Esophagus muscularis mucosa (tissue), 4 donors: ENCODE measurements at regions not wholly inside any gene's neighbourhood (a gene's known extent, or its start where the extent isn't known, plus 50 kb on each side); places are given as distances from the start of the nearest gene placed in this dataset.

Source experiments
- DNase-seq: peaks from one replicate; pipeline ENCODE4 v3.0.0-alpha.2; 2017; ENCODE audit errors: extremely low spot score
- H3K27ac ChIP-seq, 4 donors: fragments of 200-600 bp; sonication (generic); replicated peaks in 1 of 4; 1 replicate in 3 of 4; 2 replicates in 1 of 4; pipeline ENCODE4 v1.5.1; 2016 to 2019; ENCODE audit warnings: mild to moderate bottlenecking in 1 of 4
- H3K27me3 ChIP-seq, 4 donors: fragments of 200-600 bp; sonication (generic); one replicate each; pipeline versions ENCODE4 v1.5.1 to v1.6.0; 2016 to 2019
- H3K36me3 ChIP-seq, 4 donors: fragments of 200-600 bp; sonication (generic); one replicate each; pipeline ENCODE4 v1.5.1; 2016 to 2019
- H3K4me1 ChIP-seq, 4 donors: fragments of 200-600 bp; sonication (generic); one replicate each; pipeline ENCODE4 v1.5.1; 2016 to 2019
- H3K4me3 ChIP-seq, 4 donors: fragments of 200-600 bp; sonication (generic); 1 replicate in 2 of 4; 2 replicates in 2 of 4; pipeline ENCODE4 v1.5.1; 2016 to 2019; ENCODE audit warnings: mild to moderate bottlenecking in 4 of 4, moderate library complexity in 1 of 4
- H3K9me3 ChIP-seq, 4 donors: fragments of 200-600 bp; sonication (generic); 1 replicate in 3 of 4; 2 replicates in 1 of 4; pipeline ENCODE4 v1.5.1; 2016 to 2019
- EP300 ChIP-seq: sonication (generic); formaldehyde crosslinking; IDR thresholded peaks from one replicate; pipeline ENCODE4 v1.6.1; 2017; ENCODE audit warnings: antibody characterized with exemption
- POLR2A ChIP-seq: fragments of 450-650 bp; IDR thresholded peaks from one replicate; pipeline ENCODE4 v1.6.1; 2017; ENCODE audit warnings: antibody characterized with exemption, moderate library complexity, mild to moderate bottlenecking, low read depth
- POLR2AphosphoS5 ChIP-seq, 2 donors: sonication (generic); formaldehyde crosslinking; IDR thresholded peaks; one replicate each; pipeline ENCODE4 v1.6.1; 2017; ENCODE audit warnings: antibody characterized with exemption in 2 of 2
- WGBS: methylation state at CpG from one replicate; pipeline ENCODE4 v1.1.5; 2018; 5-methylcytosine and 5-hydroxymethylcytosine counted together
- intact Hi-C: fragments of 100-400 bp; cut with DNase I; formaldehyde crosslinking; loops from one replicate; pipeline ENCODE4 v1.15.1; 2023
- TF ChIP-seq, protein P1 (sequence below), 3 experiments: fragments of 200-600 bp in 2 of 3; fragments of 450-650 bp in 1 of 3; sonication (generic) in 2 of 3; IDR thresholded peaks; one replicate each; pipeline ENCODE4 v1.5.1; 2017 to 2019; ENCODE audit warnings: antibody characterized with exemption in 3 of 3, mild to moderate bottlenecking in 2 of 3, moderate library complexity in 1 of 3

DNA sequence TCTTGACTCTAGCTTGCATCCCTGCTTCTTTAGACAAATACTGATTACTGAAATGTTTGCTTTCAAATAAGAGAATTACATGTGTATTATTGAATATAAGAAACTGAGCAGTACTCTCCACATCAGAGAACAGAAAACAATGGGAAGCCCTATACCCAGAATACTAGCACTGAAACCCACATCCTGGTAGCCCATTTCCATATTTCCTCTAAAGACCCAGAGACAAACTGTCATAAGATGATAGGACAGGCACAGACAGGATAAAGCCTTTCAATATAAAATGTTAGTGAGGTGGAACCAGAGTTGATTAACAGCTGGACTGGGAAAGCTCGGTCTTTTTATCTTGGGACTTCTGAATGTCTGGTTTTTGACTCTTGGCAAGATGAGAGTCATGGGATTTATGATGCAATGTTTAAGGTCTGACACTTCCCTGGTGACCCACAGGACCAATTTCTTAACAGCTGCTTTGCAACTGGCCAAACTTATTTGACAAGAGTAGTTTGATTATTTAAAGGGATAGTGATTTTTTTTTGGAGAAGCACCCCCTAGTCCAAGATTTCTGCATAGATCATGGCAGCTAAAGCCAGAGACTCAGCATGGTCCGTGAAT lies 166.9 kb upstream of the ATXN7L3B start:
- no peak overlapping the region for H3K4me3 ChIP-seq
- intact Hi-C loops, result no loop called here
- H3K27ac ChIP-seq, result no peak overlapping the region
- WGBS, result 51% methylated on average over 2 of the region's 2 CpGs
- no peaks in the 10 kb centered on the region for H3K4me1 ChIP-seq
- TF ChIP-seq POLR2A, result no peak
- TF ChIP-seq EP300, result no peak
- no peak for TF ChIP-seq POLR2AphosphoS5 (IDR thresholded peaks at IDR 0.05)
- TF ChIP-seq, protein P1, sequence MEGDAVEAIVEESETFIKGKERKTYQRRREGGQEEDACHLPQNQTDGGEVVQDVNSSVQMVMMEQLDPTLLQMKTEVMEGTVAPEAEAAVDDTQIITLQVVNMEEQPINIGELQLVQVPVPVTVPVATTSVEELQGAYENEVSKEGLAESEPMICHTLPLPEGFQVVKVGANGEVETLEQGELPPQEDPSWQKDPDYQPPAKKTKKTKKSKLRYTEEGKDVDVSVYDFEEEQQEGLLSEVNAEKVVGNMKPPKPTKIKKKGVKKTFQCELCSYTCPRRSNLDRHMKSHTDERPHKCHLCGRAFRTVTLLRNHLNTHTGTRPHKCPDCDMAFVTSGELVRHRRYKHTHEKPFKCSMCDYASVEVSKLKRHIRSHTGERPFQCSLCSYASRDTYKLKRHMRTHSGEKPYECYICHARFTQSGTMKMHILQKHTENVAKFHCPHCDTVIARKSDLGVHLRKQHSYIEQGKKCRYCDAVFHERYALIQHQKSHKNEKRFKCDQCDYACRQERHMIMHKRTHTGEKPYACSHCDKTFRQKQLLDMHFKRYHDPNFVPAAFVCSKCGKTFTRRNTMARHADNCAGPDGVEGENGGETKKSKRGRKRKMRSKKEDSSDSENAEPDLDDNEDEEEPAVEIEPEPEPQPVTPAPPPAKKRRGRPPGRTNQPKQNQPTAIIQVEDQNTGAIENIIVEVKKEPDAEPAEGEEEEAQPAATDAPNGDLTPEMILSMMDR (IDR thresholded peaks at IDR 0.05), result no peak
- H3K36me3 ChIP-seq, result no peaks in the 10 kb centered on the region
- H3K27me3 ChIP-seq, result no peaks in the 10 kb centered on the region
- H3K9me3 ChIP-seq, result no peaks in the 10 kb centered on the region
- no peak for DNase-seq

DNA sequence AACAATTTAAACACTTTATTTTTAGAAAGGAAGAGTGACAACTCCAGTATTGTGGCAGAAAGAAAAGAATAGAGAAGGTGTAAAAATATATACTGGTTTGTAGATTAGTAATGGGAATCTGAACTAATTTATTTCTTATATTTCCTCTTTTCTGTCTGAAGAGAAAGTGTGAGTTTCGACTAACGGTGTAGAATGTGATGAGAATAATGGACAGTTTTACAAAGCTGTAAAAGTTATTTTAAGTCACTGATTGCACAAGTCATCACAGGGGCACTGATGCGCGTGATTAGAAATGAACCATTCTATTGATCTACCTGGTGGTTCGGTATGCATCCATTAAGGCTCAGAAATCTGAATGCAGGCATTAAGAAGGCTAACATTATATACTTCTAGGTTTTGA lies 158.5 kb upstream of the ATXN7L3B start:
- Histone ChIP-seq H3K9me3 (no peaks in the 10 kb centered on the region), H3K36me3 (no peaks in the 10 kb centered on the region), H3K4me1 (no peaks in the 10 kb centered on the region), H3K4me3 (no peak overlapping the region), H3K27me3 (no peaks in the 10 kb centered on the region), H3K27ac (no peak overlapping the region)
- no peak for DNase-seq
- intact Hi-C loops, result no loop called here
- no peak for TF ChIP-seq POLR2A
- no peak for TF ChIP-seq POLR2AphosphoS5 (IDR thresholded peaks at IDR 0.05)
- no peak for TF ChIP-seq EP300
- TF ChIP-seq, protein P1 (IDR thresholded peaks at IDR 0.05), result no peak
- 87% methylated on average over 5 of the region's 5 CpGs for WGBS

- TF ChIP-seq POLR2A, result no peak
- TF ChIP-seq EP300, result no peak
- no peak for TF ChIP-seq POLR2AphosphoS5 (IDR thresholded peaks at IDR 0.05)
- TF ChIP-seq, protein P1 (IDR thresholded peaks at IDR 0.05), result no peak
- WGBS, result 71% methylated on average over 2 of the region's 2 CpGs
- intact Hi-C loops, result no loop called here
- no peaks in the 10 kb centered on the region for H3K9me3 ChIP-seq
- H3K27me3 ChIP-seq, result no peaks in the 10 kb centered on the region
- no peaks in the 10 kb centered on the region for H3K36me3 ChIP-seq
- no peak overlapping the region for H3K27ac ChIP-seq
- no peak overlapping the region for H3K4me3 ChIP-seq
- DNase-seq, result no peak
- H3K4me1 ChIP-seq, result no peaks in the 10 kb centered on the region
Observed at GRCh38 chr12:74381958-74382357, 155.7 kb upstream of the ATXN7L3B start.

DNA sequence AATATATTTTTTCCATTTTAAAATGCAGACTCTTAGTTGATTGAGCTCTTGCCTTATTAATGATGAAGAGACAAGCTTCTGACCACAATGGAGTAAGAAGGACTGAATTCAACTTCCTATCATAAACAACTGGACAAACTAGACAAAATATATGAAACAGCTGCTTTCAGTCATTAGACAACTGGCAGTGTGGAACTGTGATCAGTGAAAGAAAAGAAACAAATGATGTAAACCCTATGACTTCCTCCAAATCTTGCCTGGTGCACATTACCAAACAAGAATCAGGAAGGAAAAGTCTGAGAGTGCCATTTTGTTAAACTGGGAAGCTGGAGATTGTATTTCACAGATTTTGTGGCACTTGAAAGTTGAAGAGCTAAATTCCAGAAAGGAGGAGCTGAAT lies 154.7 kb upstream of the ATXN7L3B start:
- intact Hi-C loops, result no loop called here
- Histone ChIP-seq H3K9me3 (no peaks in the 10 kb centered on the region), H3K4me1 (no peaks in the 10 kb centered on the region), H3K27me3 (no peaks in the 10 kb centered on the region), H3K27ac (no peak overlapping the region), H3K36me3 (no peaks in the 10 kb centered on the region), H3K4me3 (no peak overlapping the region)
- TF ChIP-seq POLR2A, result no peak
- TF ChIP-seq POLR2AphosphoS5 (IDR thresholded peaks at IDR 0.05), result no peak
- TF ChIP-seq EP300, result no peak
- TF ChIP-seq, protein P1 (IDR thresholded peaks at IDR 0.05), result no peak
- no peak for DNase-seq

- DNase-seq, result no peak
- intact Hi-C loops, result no loop called here
- TF ChIP-seq, protein P1 (IDR thresholded peaks at IDR 0.05), result no peak
- no peak for TF ChIP-seq POLR2A
- TF ChIP-seq POLR2AphosphoS5 (IDR thresholded peaks at IDR 0.05), result no peak
- TF ChIP-seq EP300, result no peak
- Histone ChIP-seq H3K27ac (no peak overlapping the region), H3K36me3 (no peaks in the 10 kb centered on the region), H3K4me1 (no peaks in the 10 kb centered on the region), H3K9me3 (peaks cover 0 to 16% (median 5%) of the 10 kb centered on the region in 4 donors), H3K4me3 (no peak overlapping the region), H3K27me3 (no peaks in the 10 kb centered on the region)
- WGBS, result 95% methylated on average over 7 of the region's 7 CpGs
Observed at GRCh38 chr12:74391283-74391682, 146.4 kb upstream of the ATXN7L3B start.
